Caco-2 (cell line): ENCODE measurements at regions not wholly inside any gene's neighbourhood (a gene's known extent, or its start where the extent isn't known, plus 50 kb on each side); places are given as distances from the start of the nearest gene placed in this dataset.

Experiments
- BruUV-seq: library from RNA; stranded (reverse); fragments of 400-500 nt; replicated peaks from 2 replicates; lab custom pipeline; 2021; lab: Mats Ljungman, UMichigan
- CTCF ChIA-PET: fragments of 300-600 bp; sonication (Branson Sonifier 250); formaldehyde crosslinking; loops from one replicate; lab custom pipeline; 2022; ENCODE audit warnings: antibody characterized with exemption; lab: Charles Lee
- POLR2A ChIA-PET: fragments of 300-600 bp; sonication (Branson Sonifier 250); formaldehyde crosslinking; loops from one replicate; lab custom pipeline; 2022; ENCODE audit warnings: antibody characterized with exemption; lab: Charles Lee
- DNase-seq, 2 experiments: peaks; one replicate each; pipeline versions ENCODE4 v3.0.0 to v3.0.0-alpha.2; 2020 to 2022
- H3K27me3 ChIP-seq: replicated peaks from 2 replicates; pipeline ENCODE4 v1.6.0; 2011; ENCODE audit warnings: low read length; ENCODE audit not compliant: control insufficient read depth, insufficient read depth
- H3K36me3 ChIP-seq: 2 replicates; pipeline ENCODE4 v1.5.1; 2011; ENCODE audit warnings: low read length; ENCODE audit not compliant: control insufficient read depth, insufficient read depth
- H3K4me1 ChIP-seq: fragments of 250-450 bp; sonication (Bioruptor Pico); 2 replicates; pipeline ENCODE4 v1.5.1; 2020; ENCODE audit warnings: mild to moderate bottlenecking
- H3K4me3 ChIP-seq: 2 replicates; pipeline ENCODE4 v1.5.1; 2011; ENCODE audit warnings: low read depth, mild to moderate bottlenecking, control low read depth, low read length
- H3K9me3 ChIP-seq: fragments of 250-450 bp; sonication (Bioruptor Pico); 2 replicates; pipeline ENCODE4 v1.5.1; 2020; ENCODE audit warnings: mild to moderate bottlenecking, moderate library complexity
- H3K27ac Mint-ChIP-seq: one replicate; pipeline ENCODE4 v1.8.0; 2022; ENCODE audit warnings: mixed read lengths; ENCODE audit not compliant: unreplicated experiment
- H3K27me3 Mint-ChIP-seq: one replicate; pipeline ENCODE4 v1.8.0; 2022; ENCODE audit warnings: mixed read lengths; ENCODE audit not compliant: insufficient read depth, unreplicated experiment
- H3K36me3 Mint-ChIP-seq: one replicate; pipeline ENCODE4 v1.8.0; 2022; ENCODE audit warnings: mild to moderate bottlenecking, mixed read lengths; ENCODE audit not compliant: insufficient read depth, unreplicated experiment
- H3K4me1 Mint-ChIP-seq: one replicate; pipeline ENCODE4 v1.8.0; 2022; ENCODE audit warnings: low read depth, mixed read lengths; ENCODE audit not compliant: unreplicated experiment
- H3K4me3 Mint-ChIP-seq: one replicate; pipeline ENCODE4 v1.8.0; 2022; ENCODE audit warnings: mild to moderate bottlenecking, moderate library complexity, mixed read lengths; ENCODE audit not compliant: unreplicated experiment
- H3K9me3 Mint-ChIP-seq: one replicate; pipeline ENCODE4 v1.8.0; 2022; ENCODE audit warnings: mixed read lengths; ENCODE audit not compliant: unreplicated experiment
- CTCF ChIP-seq, 2 experiments: fragments of 200-600 bp in 1 of 2; IDR thresholded peaks; 1 replicate in 1 of 2; 2 replicates in 1 of 2; pipeline versions ENCODE4 v1.5.1 to v1.8.0; 2011 to 2022; ENCODE audit warnings: antibody characterized with exemption in 1 of 2, control low read depth in 1 of 2, inconsistent platforms in 1 of 2, low read depth in 1 of 2, low read length in 1 of 2, mild to moderate bottlenecking in 1 of 2, moderate library complexity in 1 of 2; ENCODE audit not compliant: insufficient read depth in 1 of 2, severe bottlenecking in 1 of 2, unreplicated experiment in 1 of 2
- intact Hi-C: fragments of 100-400 bp; cut with micrococcal nuclease; formaldehyde crosslinking; loops from one replicate; pipeline ENCODE4 v1.10.0; 2022; ENCODE audit not compliant: unreplicated experiment

- Mint-ChIP-seq H3K27ac (no peak overlapping the region), H3K36me3 (no peaks in the 10 kb centered on the region), H3K4me3 (no peak overlapping the region), H3K27me3 (no peaks in the 10 kb centered on the region), H3K4me1 (no peaks in the 10 kb centered on the region), H3K9me3 (no peaks in the 10 kb centered on the region)
- Histone ChIP-seq H3K4me1 (peaks cover 9% of the 10 kb centered on the region), H3K9me3 (0 out of 2 replicates have a peak, but pooled peaks cover 3% of the 10 kb centered on the region), H3K36me3 (no peaks in the 10 kb centered on the region), H3K4me3 (no peak overlapping the region), H3K27me3 (no peaks in the 10 kb centered on the region)
- DNase-seq, result peak in 1 of 2 experiments; percentile 29
- no peak for TF ChIP-seq CTCF (IDR thresholded peaks at IDR 0.05; ENCODE audit: insufficient read depth in 1 of 2, low read depth in 1 of 2, low read length in 1 of 2, severe bottlenecking in 1 of 2, unreplicated experiment in 1 of 2)
- intact Hi-C loops, result no loop called here
- ChIA-PET POLR2A (no interaction called here), CTCF (interaction anchor here (0.6 to 0.8 kb wide), 2 partner anchors 201 to 250 kb away, joined by 3 read pairs; no protein-coding TSS in a partner anchor)
- BruUV-seq, result no TSS peak
Observed at GRCh38 chr6:7008451-7008988, 99.2 kb upstream of the RREB1 start.

- Mint-ChIP-seq H3K4me1 (no peaks in the 10 kb centered on the region), H3K36me3 (no peaks in the 10 kb centered on the region), H3K27me3 (no peaks in the 10 kb centered on the region), H3K4me3 (no peak overlapping the region), H3K27ac (no peak overlapping the region), H3K9me3 (no peaks in the 10 kb centered on the region)
- intact Hi-C loops, result no loop called here
- POLR2A ChIA-PET, result no interaction called here
- Histone ChIP-seq H3K27me3 (no peaks in the 10 kb centered on the region), H3K9me3 (no peaks in the 10 kb centered on the region), H3K4me1 (no peaks in the 10 kb centered on the region), H3K4me3 (no peak overlapping the region), H3K36me3 (no peaks in the 10 kb centered on the region)
- DNase-seq, result no peak
- BruUV-seq, result no TSS peak
- CTCF ChIA-PET, result no interaction called here
- TF ChIP-seq CTCF (IDR thresholded peaks at IDR 0.05; ENCODE audit: insufficient read depth in 1 of 2, low read depth in 1 of 2, low read length in 1 of 2, severe bottlenecking in 1 of 2, unreplicated experiment in 1 of 2), result no peak
Observed at GRCh38 chr6:7016226-7016625, 91.5 kb upstream of the RREB1 start.

DNA sequence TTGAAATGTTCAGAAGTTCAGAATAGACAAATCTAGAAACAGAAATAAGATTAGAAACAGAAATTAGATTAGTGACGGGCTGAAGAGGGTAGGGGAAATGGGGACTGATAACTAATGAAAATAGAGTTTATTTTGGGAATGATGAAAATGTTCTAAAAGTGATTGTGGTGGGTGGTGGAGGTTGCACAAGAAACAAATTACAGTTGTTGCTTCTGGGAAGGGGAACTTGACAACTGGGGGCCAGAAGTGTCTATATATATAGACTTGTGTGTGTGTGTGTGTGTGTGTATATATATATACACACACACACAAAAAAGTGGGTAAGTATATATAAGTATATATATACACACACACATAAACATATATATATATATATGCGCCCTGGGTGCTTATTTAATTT lies 86.5 kb upstream of the RREB1 start:
- Histone ChIP-seq H3K9me3 (no peaks in the 10 kb centered on the region), H3K36me3 (no peaks in the 10 kb centered on the region), H3K4me1 (no peaks in the 10 kb centered on the region), H3K4me3 (no peak overlapping the region), H3K27me3 (no peaks in the 10 kb centered on the region)
- ChIA-PET CTCF (no interaction called here), POLR2A (no interaction called here)
- no TSS peak for BruUV-seq
- no peak for DNase-seq
- intact Hi-C loops, result no loop called here
- H3K4me1 Mint-ChIP-seq, result no peaks in the 10 kb centered on the region
- no peak for TF ChIP-seq CTCF (IDR thresholded peaks at IDR 0.05; ENCODE audit: insufficient read depth in 1 of 2, low read depth in 1 of 2, low read length in 1 of 2, severe bottlenecking in 1 of 2, unreplicated experiment in 1 of 2)
- H3K9me3 Mint-ChIP-seq, result no peaks in the 10 kb centered on the region
- no peaks in the 10 kb centered on the region for H3K36me3 Mint-ChIP-seq
- H3K4me3 Mint-ChIP-seq, result no peak overlapping the region
- no peak overlapping the region for H3K27ac Mint-ChIP-seq
- H3K27me3 Mint-ChIP-seq, result no peaks in the 10 kb centered on the region
